Cerebellar nuclear complex (tissue), 1 donor: ENCODE measurements at regions not wholly inside any gene's neighbourhood (a gene's known extent, or its start where the extent isn't known, plus 50 kb on each side); places are given as distances from the start of the nearest gene placed in this dataset.

Experiments used
- DNase-seq, 2 experiments: peaks; one replicate each; lab custom pipeline; 2025; lab: John Stamatoyannopoulos, UW

- DNase-seq = no peak
These were observed 695.7 kb upstream of the POU3F3 start for GRCh38 chr2:104158191-104158590.

DNA sequence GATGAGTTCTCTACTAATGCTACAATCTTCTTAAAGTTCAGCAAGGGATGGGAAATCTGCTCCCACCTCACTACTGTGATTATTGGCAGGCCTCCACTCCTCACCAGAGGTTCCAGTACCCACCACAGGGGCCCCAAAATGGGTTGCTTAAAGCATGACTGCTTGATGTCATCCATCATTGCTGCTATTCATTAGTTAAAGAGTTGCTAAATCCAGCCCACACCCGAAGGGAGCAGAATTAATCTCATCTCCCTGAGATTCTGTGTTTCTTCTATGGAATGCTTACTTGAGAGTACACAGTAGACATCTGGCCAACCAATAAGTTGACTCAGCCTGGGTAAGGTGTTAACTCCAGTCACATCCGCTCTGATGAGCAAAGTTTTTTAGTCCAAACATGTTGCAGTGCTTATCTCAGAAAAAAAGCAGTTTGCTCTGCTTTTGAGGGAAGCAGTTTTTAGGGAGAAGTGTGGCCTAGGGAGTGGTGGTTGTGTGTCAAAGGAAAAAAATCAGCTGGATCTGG, 690.2 kb upstream of the POU3F3 start:
- no peak for DNase-seq

DNA sequence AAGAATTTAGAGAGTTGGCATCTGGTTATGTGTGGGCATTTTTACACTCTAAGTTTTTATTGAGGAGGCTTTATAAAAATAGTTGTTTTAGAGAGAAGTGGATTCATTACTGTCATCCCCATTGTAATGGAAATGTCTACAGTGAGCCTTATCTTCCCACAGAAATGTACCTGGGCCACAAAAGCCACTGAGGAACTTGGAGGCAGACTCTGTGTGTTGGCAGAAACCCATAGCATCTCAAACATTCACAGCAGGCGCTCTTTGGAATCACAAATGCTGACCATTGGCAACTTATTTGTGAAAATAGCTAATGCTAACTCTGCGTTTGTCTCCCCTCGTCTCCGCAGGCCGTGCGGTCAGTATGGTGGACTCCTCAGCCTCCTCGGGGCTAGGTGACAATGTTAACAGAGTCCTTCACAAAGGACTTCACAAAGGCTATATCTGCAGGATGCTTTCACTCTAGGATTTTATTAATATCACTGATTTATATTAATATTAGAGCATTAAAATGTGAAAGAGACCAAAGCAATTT, 689.1 kb upstream of the POU3F3 start:
- no peak for DNase-seq

- no peak for DNase-seq
These were observed 676.7 kb upstream of the POU3F3 start for GRCh38 chr2:104177179-104177578.

- no peak for DNase-seq
These were observed 674.3 kb upstream of the POU3F3 start for GRCh38 chr2:104179644-104180043.

- DNase-seq = no peak
These were observed 653.3 kb upstream of the POU3F3 start for GRCh38 chr2:104200533-104201168.

DNA sequence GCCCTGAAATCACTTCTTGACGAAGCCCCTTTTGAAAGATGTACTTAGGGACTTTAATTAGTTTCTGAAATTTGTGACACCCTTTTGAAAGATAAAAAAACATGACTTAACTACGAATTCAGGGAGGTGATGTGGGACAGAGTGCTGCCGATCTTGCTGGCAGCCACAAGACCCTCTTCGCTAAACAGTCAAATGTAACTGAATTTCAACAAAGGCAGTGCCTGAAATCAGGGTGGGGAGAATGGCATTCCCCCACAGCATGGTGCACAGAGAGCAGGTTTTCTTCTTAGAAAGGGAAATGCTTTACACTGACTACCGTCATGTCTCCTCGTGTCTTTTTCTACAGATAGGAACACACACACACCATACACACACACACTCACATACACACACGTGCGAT, 640.2 kb upstream of the POU3F3 start:
- no peak for DNase-seq

DNA sequence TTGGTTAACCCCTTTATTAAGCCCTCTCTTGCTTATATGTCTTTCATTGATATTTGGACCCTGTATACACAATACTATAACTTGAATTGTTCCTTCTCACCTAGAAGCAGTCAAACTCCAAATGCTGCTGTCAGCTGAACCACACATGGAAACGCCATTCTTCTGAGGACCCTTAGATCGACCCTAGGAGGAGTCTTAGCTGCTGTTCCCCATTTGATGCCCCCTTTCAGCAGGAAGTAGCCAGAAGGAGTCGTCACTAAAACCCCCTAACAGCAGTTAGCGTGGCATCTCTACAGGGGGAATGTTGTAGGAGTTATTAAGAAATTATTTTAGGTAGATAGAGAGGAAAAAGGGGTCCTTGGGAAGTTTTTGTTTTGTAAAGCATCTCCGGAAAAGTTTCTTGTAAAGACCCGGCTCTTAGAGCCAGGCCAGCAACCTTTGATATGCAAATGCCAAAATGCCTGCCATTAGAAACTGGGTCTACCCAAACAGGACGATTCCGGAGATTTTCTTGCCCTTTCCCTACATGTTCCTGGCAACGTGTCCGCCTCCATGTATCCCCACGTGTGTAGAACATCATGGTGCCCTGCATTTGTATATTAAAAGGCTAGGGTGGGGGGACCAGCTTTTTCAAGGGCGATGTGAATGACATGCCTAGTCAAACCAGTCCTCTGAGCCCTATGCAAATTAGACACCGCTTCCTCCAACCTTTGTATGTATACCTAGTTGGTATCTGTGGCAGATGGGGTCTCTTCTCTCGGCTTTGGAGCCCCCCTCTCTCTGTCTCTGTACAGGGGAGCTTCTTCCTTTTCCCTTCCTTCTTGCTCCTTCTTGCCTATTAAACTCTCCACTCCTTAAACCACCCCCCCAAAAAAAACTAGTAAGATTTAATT, 638.4 kb upstream of the POU3F3 start:
- no peak for DNase-seq

DNA sequence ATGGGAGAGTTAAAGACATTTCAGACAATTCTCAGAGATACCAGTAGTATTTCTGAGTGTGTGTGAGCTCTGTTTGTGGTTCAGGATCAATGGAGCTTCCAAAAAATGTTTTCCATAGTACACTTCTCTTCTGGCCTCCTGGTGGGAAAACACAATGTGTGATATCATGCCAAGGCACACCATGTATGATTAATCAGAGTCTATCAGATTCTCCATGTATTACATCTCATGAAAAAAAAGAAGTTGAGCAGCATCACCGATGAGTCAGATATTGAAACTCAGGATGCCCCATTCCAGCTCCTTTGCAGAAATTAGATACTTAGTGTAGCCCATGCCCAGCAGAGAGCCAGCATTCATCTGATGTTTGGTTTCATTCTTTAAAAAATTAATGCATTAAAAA, 620.3 kb upstream of the POU3F3 start:
- no peak for DNase-seq

DNA sequence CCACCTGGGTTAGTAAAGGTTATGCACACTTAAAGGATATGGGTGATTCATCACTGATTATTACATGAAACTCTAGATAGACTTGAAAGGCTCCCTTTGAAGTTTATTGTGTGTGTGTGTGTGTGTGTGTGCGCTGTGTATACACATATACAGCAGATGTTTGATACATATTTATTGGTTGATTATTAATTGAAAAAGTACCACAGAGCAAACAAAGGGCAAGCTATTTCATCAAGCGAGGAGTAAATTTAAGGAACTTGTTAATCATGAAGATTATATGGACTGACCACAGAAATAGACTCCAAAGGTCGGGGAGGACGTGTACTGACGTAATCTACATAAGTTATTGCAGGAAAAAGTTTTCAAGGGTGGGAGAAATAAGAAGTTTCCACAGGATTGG, 617.4 kb upstream of the POU3F3 start:
- DNase-seq = no peak

GRCh38 chr2:104240984-104241383, 612.9 kb upstream of the POU3F3 start:
- no peak for DNase-seq

DNA sequence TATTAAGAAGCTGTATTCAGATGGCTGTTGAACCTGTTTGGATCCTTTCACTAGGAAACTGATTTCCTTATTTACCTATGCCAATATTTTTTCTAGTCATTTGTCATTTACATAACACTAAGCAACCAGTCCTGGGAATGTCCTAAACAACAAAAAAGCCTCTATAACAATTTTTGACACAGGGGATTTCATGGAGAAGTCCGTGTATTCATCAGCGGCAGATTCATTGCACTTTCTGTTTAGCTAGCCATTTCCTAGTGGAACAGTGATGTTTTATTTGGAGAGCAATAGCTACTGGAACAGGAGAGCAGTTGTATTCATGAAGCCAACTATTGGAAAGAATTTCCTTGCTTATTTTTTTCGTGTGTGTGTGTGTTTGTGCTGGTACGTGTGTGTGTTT, 604.3 kb upstream of the POU3F3 start:
- DNase-seq = no peak

GRCh38 chr2:104250635-104251034, 603.3 kb upstream of the POU3F3 start:
- no peak for DNase-seq

DNA sequence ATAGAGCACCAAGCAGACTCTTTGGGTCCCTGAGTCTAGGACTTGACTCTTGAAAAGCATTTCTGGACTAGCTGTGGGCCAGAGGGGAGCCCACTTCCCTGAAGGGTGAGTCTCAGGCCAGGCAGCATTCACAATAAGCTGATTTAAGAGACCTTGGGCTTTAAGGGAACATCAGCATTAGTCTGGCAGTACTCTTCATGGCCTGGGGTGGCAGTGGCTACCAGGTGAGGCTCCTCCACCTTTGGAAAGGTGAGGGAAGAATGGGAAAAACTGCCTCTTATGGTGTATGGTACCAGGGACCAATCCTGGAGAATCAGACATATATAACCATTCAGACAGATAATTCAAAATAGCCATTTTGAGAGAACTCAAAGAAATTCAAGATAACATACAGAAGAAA, 599.9 kb upstream of the POU3F3 start:
- no peak for DNase-seq

GRCh38 chr2:104262714-104263113, 591.2 kb upstream of the POU3F3 start:
- DNase-seq = no peak

GRCh38 chr2:104279646-104280045, 574.3 kb upstream of the POU3F3 start:
- no peak for DNase-seq

DNA sequence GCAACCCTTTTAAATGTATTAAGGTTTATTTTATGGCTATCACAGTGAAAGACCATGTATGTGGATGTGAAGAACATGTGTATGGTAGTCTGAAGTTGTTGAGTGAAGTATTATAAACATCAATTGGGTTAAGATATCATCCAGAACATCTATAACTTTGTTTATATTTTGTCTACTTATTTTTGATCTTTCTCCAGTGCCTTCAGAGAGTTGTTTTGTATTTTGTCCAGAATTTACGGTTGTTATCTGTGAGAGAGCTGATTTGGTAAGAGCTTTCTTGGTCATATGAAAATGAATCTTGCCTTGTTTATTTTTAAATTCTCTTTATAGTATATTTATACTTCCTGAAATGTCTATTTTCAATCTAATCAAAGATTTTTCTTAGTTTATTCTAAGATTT, 573.7 kb upstream of the POU3F3 start:
- DNase-seq = no peak

GRCh38 chr2:104286841-104287240, 567.1 kb upstream of the POU3F3 start:
- no peak for DNase-seq

GRCh38 chr2:104289651-104290565, 564.0 kb upstream of the POU3F3 start:
- DNase-seq = no peak

DNA sequence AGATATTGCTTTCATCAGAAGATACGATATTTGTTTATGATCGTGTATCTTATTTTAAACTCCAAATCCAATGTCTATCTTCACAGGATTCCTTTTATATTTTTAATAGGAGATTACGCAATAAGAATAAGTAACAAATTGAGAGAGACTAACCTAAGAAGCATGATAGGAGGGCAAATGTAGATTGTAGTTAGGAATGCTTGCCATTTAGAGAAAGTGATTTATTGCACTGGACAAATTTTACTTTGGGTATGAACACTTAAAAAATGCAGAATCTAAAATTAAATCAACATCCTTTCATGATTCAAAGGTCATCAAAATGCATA, 563.4 kb upstream of the POU3F3 start:
- DNase-seq = no peak

- no peak for DNase-seq
These were observed 541.2 kb upstream of the POU3F3 start for GRCh38 chr2:104312684-104313083.

GRCh38 chr2:104318001-104318665, 535.8 kb upstream of the POU3F3 start:
- DNase-seq = no peak
